Sigmoid colon (tissue), 6 donors: ENCODE measurements at regions not wholly inside any gene's neighbourhood (a gene's known extent, or its start where the extent isn't known, plus 50 kb on each side); places are given as distances from the start of the nearest gene placed in this dataset.

ENCODE experiments used
- DNase-seq: peaks from one replicate; pipeline ENCODE4 v3.0.0-alpha.2; 2019
- H3K27ac ChIP-seq, 4 donors: fragments of 200-600 bp; sonication (generic); one replicate each; pipeline ENCODE4 v1.5.1; 2016 to 2019; ENCODE audit warnings: mild to moderate bottlenecking in 1 of 4
- H3K27me3 ChIP-seq, 3 donors: fragments of 200-600 bp; sonication (generic); one replicate each; pipeline ENCODE4 v1.5.1; 2019; ENCODE audit warnings: mild to moderate bottlenecking in 1 of 3
- H3K36me3 ChIP-seq, 4 donors: fragments of 200-600 bp; sonication (generic); one replicate each; pipeline ENCODE4 v1.5.1; 2016 to 2019
- H3K4me1 ChIP-seq, 4 donors: fragments of 200-600 bp; sonication (generic); one replicate each; pipeline ENCODE4 v1.5.1; 2017 to 2019
- H3K4me3 ChIP-seq, 4 donors: fragments of 200-600 bp; sonication (generic); one replicate each; pipeline ENCODE4 v1.5.1; 2017 to 2019; ENCODE audit warnings: mild to moderate bottlenecking in 2 of 4, moderate library complexity in 1 of 4
- H3K9me3 ChIP-seq, 4 donors: fragments of 200-600 bp in 3 of 4; sonication (generic) in 3 of 4; one replicate each; pipeline versions ENCODE4 v1.5.1 to v1.6.1; 2013 to 2019
- CTCF ChIP-seq, 4 experiments: fragments of 450-650 bp in 3 of 4; fragments of 200-600 bp in 1 of 4; IDR thresholded peaks; one replicate each; pipeline ENCODE4 v1.5.1; 2016 to 2019; ENCODE audit warnings: antibody characterized with exemption in 4 of 4, mild to moderate bottlenecking in 3 of 4, moderate library complexity in 2 of 4
- EP300 ChIP-seq, 4 donors: sonication (generic); formaldehyde crosslinking; IDR thresholded peaks; one replicate each; pipeline ENCODE4 v1.6.1; 2017; ENCODE audit warnings: antibody characterized with exemption in 4 of 4
- POLR2A ChIP-seq, 2 donors: fragments of 450-650 bp; IDR thresholded peaks; one replicate each; pipeline ENCODE4 v1.6.1; 2016; ENCODE audit warnings: antibody characterized with exemption in 2 of 2, mild to moderate bottlenecking in 2 of 2, moderate library complexity in 2 of 2
- POLR2AphosphoS5 ChIP-seq, 4 donors: sonication (generic); formaldehyde crosslinking; IDR thresholded peaks; one replicate each; pipeline ENCODE4 v1.6.1; 2017; ENCODE audit warnings: antibody characterized with exemption in 4 of 4
- WGBS, 2 donors: extraction: QIAGEN DNeasy Blood & Tissue Kit; methylation state at CpG; one replicate each; pipeline ENCODE4 v1.1.7; 2013; 5-methylcytosine and 5-hydroxymethylcytosine counted together
- intact Hi-C: fragments of 100-400 bp; cut with DNase I; formaldehyde crosslinking; loops from one replicate; pipeline ENCODE4 v1.15.1; 2023
- donor health status: healthy with polysubstance abuse.
- donor health status: healthy.

- Histone ChIP-seq H3K4me1 (no peaks in the 10 kb centered on the region), H3K27ac (no peak overlapping the region), H3K4me3 (no peak overlapping the region), H3K9me3 (no peaks in the 10 kb centered on the region), H3K27me3 (peaks cover 4 to 67% (median 22%) of the 10 kb centered on the region in 3 donors), H3K36me3 (no peaks in the 10 kb centered on the region)
- DNase-seq = no peak
- WGBS, 2 donors = 82 to 87% methylated on average over 15 of the region's 15 CpGs
- TF ChIP-seq POLR2AphosphoS5 (IDR thresholded peaks at IDR 0.05) (no peak), POLR2A (IDR thresholded peaks at IDR 0.05) (no peak), EP300 (IDR thresholded peaks at IDR 0.05) (no peak), CTCF (IDR thresholded peaks at IDR 0.05) (no peak)
- intact Hi-C loops = loop anchor here (5.0 kb wide), 1 partner anchor 47 kb away; no protein-coding TSS in a partner anchor
Measured at GRCh38 chr16:86894925-86895324, 316.6 kb downstream of the FOXL1 start.

GRCh38 chr16:86895606-86896005, 317.3 kb downstream of the FOXL1 start:
- Histone ChIP-seq H3K27ac (no peak overlapping the region), H3K9me3 (no peaks in the 10 kb centered on the region), H3K4me1 (no peaks in the 10 kb centered on the region), H3K4me3 (no peak overlapping the region), H3K36me3 (no peaks in the 10 kb centered on the region), H3K27me3 (peaks cover 4 to 60% (median 22%) of the 10 kb centered on the region in 3 donors)
- no peak for DNase-seq
- no peak for TF ChIP-seq EP300 (IDR thresholded peaks at IDR 0.05)
- TF ChIP-seq POLR2A (IDR thresholded peaks at IDR 0.05) = no peak
- no peak for TF ChIP-seq POLR2AphosphoS5 (IDR thresholded peaks at IDR 0.05)
- TF ChIP-seq CTCF (IDR thresholded peaks at IDR 0.05) = no peak
- intact Hi-C loops = no loop called here
- 39 to 54% methylated on average over 11 of the region's 11 CpGs for WGBS, 2 donors

GRCh38 chr16:86896976-86897375, 318.6 kb downstream of the FOXL1 start:
- TF ChIP-seq EP300 (IDR thresholded peaks at IDR 0.05) = no peak
- no peak for TF ChIP-seq POLR2AphosphoS5 (IDR thresholded peaks at IDR 0.05)
- no peak for TF ChIP-seq CTCF (IDR thresholded peaks at IDR 0.05)
- no peak for TF ChIP-seq POLR2A (IDR thresholded peaks at IDR 0.05)
- no peak for DNase-seq
- Histone ChIP-seq H3K36me3 (no peaks in the 10 kb centered on the region), H3K9me3 (no peaks in the 10 kb centered on the region), H3K27me3 (peaks cover 4 to 57% (median 25%) of the 10 kb centered on the region in 3 donors), H3K4me3 (no peak overlapping the region), H3K4me1 (no peaks in the 10 kb centered on the region), H3K27ac (no peak overlapping the region)
- intact Hi-C loops = no loop called here
- 83 to 91% methylated on average over 9 of the region's 9 CpGs for WGBS, 2 donors

GRCh38 chr16:86897486-86897885, 319.1 kb downstream of the FOXL1 start:
- intact Hi-C loops = no loop called here
- H3K27ac ChIP-seq = no peak overlapping the region
- no peak for DNase-seq
- no peaks in the 10 kb centered on the region for H3K9me3 ChIP-seq
- no peaks in the 10 kb centered on the region for H3K4me1 ChIP-seq
- no peaks in the 10 kb centered on the region for H3K36me3 ChIP-seq
- TF ChIP-seq POLR2AphosphoS5 (IDR thresholded peaks at IDR 0.05) (no peak), POLR2A (IDR thresholded peaks at IDR 0.05) (no peak), EP300 (IDR thresholded peaks at IDR 0.05) (no peak), CTCF (IDR thresholded peaks at IDR 0.05) (no peak)
- WGBS, 2 donors = 89% methylated on average over 11 of the region's 11 CpGs
- H3K4me3 ChIP-seq = no peak overlapping the region
- H3K27me3 ChIP-seq = peaks cover 4 to 57% (median 28%) of the 10 kb centered on the region in 3 donors

- H3K9me3 ChIP-seq = no peaks in the 10 kb centered on the region
- TF ChIP-seq CTCF (IDR thresholded peaks at IDR 0.05) (no peak), EP300 (IDR thresholded peaks at IDR 0.05) (no peak), POLR2A (IDR thresholded peaks at IDR 0.05) (no peak), POLR2AphosphoS5 (IDR thresholded peaks at IDR 0.05) (no peak)
- 84 to 87% methylated on average over 5 of the region's 5 CpGs for WGBS, 2 donors
- H3K27ac ChIP-seq = no peak overlapping the region
- H3K36me3 ChIP-seq = no peaks in the 10 kb centered on the region
- intact Hi-C loops = no loop called here
- H3K4me3 ChIP-seq = no peak overlapping the region
- H3K4me1 ChIP-seq = no peaks in the 10 kb centered on the region
- no peak for DNase-seq
- H3K27me3 ChIP-seq = peaks cover 4 to 57% (median 23%) of the 10 kb centered on the region in 3 donors
Measured at GRCh38 chr16:86898386-86898785, 320.0 kb downstream of the FOXL1 start.
